CD4-positive, alpha-beta T cell (primary cell): ENCODE measurements at regions not wholly inside any gene's neighbourhood (a gene's known extent, or its start where the extent isn't known, plus 50 kb on each side); places are given as distances from the start of the nearest gene placed in this dataset.

Experiments used
- ATAC-seq: fragments of 200-7000 bp; cut with Tn5 transposase; one replicate; pipeline ENCODE4 v1.10.0; 2022; ENCODE audit warnings: mild to moderate bottlenecking; ENCODE audit not compliant: poor library complexity
- CTCF ChIA-PET: fragments of 350-600 bp; sonication (Branson Sonifier 250); formaldehyde crosslinking; loops from one replicate; lab custom pipeline; 2021; ENCODE audit warnings: antibody characterized with exemption, inconsistent platforms; lab: Charles Lee
- POLR2A ChIA-PET: fragments of 350-600 bp; sonication (Branson Sonifier 250); formaldehyde crosslinking; loops from one replicate; lab custom pipeline; 2021; ENCODE audit warnings: antibody characterized with exemption, inconsistent platforms; lab: Charles Lee
- DNase-seq, 14 experiments: peaks; one replicate each; pipeline ENCODE4 v3.0.0-alpha.2; 2013 to 2020; ENCODE audit warnings: mixed read lengths in 2 of 14
- H3K27ac ChIP-seq, 2 donors: one replicate each; pipeline versions ENCODE4 v1.5.1 to v1.7.0; 2013; ENCODE audit warnings: low read length in 2 of 2, low read depth in 1 of 2, mild to moderate bottlenecking in 1 of 2
- H3K27me3 ChIP-seq, 2 experiments: 1 replicate in 1 of 2; 2 replicates in 1 of 2; pipeline versions ENCODE4 v1.6.1 to v1.7.0; 2013; ENCODE audit warnings: low read length in 2 of 2, control low read depth in 1 of 2, mild to moderate bottlenecking in 1 of 2, moderate library complexity in 1 of 2; ENCODE audit not compliant: insufficient read depth in 2 of 2, control insufficient read depth in 1 of 2
- H3K36me3 ChIP-seq: one replicate; pipeline ENCODE4 v1.6.1; 2013; ENCODE audit warnings: low read length, control low read depth; ENCODE audit not compliant: insufficient read depth
- H3K4me1 ChIP-seq: one replicate; pipeline ENCODE4 v1.6.1; 2013; ENCODE audit warnings: low read length, control low read depth; ENCODE audit not compliant: insufficient read depth
- H3K4me3 ChIP-seq: one replicate; pipeline ENCODE4 v1.5.1; 2013; ENCODE audit warnings: mild to moderate bottlenecking, low read length, moderate library complexity
- H3K9me3 ChIP-seq, 2 experiments: 1 replicate in 1 of 2; 2 replicates in 1 of 2; pipeline versions ENCODE4 v1.6.1 to v1.7.0; 2013; ENCODE audit warnings: low read length in 2 of 2, mild to moderate bottlenecking in 2 of 2, control low read depth in 1 of 2, moderate library complexity in 1 of 2; ENCODE audit not compliant: control insufficient read depth in 1 of 2, insufficient read depth in 1 of 2
- H3K27ac Mint-ChIP-seq: one replicate; pipeline ENCODE4 v1.8.0; 2020; ENCODE audit warnings: mixed read lengths
- H3K27me3 Mint-ChIP-seq: one replicate; pipeline ENCODE4 v1.8.0; 2021; ENCODE audit warnings: mixed read lengths
- H3K36me3 Mint-ChIP-seq: one replicate; pipeline ENCODE4 v1.8.0; 2021; ENCODE audit warnings: low read depth, mixed read lengths
- H3K4me1 Mint-ChIP-seq: one replicate; pipeline ENCODE4 v1.8.0; 2021; ENCODE audit warnings: low read depth, mixed read lengths
- H3K4me3 Mint-ChIP-seq: one replicate; pipeline ENCODE4 v1.8.0; 2020; ENCODE audit warnings: mild to moderate bottlenecking, mixed read lengths
- H3K9me3 Mint-ChIP-seq: one replicate; pipeline ENCODE4 v1.8.0; 2020; ENCODE audit warnings: mixed read lengths
- intact Hi-C, 2 experiments: fragments of 100-400 bp; cut with DNase I in 1 of 2; cut with micrococcal nuclease in 1 of 2; formaldehyde crosslinking; loops; one replicate each; pipeline versions ENCODE4 v1.15.1 to v1.9.0; 2023 to 2025; cut with DNase I, micrococcal nuclease
- TF ChIP-seq, protein P1 (sequence below): fragments of 200-600 bp; IDR thresholded peaks from one replicate; pipeline ENCODE4 v1.8.0; 2022; ENCODE audit warnings: antibody characterized with exemption, mild to moderate bottlenecking

DNA sequence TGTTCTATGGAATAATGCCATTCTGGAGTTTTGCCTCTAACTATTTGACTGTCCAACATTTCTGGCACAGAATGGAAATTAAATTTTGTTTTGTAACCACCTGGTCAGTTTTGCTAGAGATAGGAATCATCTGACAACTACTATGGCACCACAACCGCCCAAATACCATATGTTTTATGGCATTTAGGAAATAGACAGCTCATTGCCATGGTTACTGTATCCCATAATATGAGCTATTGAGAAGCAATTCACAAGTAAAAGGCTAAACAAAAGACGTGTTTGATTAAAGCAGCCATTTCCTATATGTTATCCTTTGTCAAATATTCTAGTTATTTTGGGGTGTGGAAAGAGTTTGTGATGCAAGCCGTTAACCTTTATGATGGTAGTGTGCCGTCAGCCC, 1105.3 kb upstream of the LCORL start:
- no peaks in the 10 kb centered on the region for H3K36me3 ChIP-seq
- H3K27me3 ChIP-seq: no peaks in the 10 kb centered on the region
- H3K27ac Mint-ChIP-seq: no peak overlapping the region
- TF ChIP-seq, protein P1, sequence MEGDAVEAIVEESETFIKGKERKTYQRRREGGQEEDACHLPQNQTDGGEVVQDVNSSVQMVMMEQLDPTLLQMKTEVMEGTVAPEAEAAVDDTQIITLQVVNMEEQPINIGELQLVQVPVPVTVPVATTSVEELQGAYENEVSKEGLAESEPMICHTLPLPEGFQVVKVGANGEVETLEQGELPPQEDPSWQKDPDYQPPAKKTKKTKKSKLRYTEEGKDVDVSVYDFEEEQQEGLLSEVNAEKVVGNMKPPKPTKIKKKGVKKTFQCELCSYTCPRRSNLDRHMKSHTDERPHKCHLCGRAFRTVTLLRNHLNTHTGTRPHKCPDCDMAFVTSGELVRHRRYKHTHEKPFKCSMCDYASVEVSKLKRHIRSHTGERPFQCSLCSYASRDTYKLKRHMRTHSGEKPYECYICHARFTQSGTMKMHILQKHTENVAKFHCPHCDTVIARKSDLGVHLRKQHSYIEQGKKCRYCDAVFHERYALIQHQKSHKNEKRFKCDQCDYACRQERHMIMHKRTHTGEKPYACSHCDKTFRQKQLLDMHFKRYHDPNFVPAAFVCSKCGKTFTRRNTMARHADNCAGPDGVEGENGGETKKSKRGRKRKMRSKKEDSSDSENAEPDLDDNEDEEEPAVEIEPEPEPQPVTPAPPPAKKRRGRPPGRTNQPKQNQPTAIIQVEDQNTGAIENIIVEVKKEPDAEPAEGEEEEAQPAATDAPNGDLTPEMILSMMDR: no peak
- H3K9me3 ChIP-seq: no peaks in the 10 kb centered on the region
- POLR2A ChIA-PET: no interaction called here
- no peak for DNase-seq
- no peaks in the 10 kb centered on the region for H3K36me3 Mint-ChIP-seq
- intact Hi-C loops: no loop called here
- no peaks in the 10 kb centered on the region for H3K4me1 Mint-ChIP-seq
- no peak overlapping the region for H3K4me3 Mint-ChIP-seq
- H3K4me3 ChIP-seq: no peak overlapping the region
- H3K27me3 Mint-ChIP-seq: no peaks in the 10 kb centered on the region
- no peak for ATAC-seq
- peaks cover 10% of the 10 kb centered on the region for H3K9me3 Mint-ChIP-seq
- CTCF ChIA-PET: no interaction called here
- H3K27ac ChIP-seq: no peak overlapping the region
- no peaks in the 10 kb centered on the region for H3K4me1 ChIP-seq

DNA sequence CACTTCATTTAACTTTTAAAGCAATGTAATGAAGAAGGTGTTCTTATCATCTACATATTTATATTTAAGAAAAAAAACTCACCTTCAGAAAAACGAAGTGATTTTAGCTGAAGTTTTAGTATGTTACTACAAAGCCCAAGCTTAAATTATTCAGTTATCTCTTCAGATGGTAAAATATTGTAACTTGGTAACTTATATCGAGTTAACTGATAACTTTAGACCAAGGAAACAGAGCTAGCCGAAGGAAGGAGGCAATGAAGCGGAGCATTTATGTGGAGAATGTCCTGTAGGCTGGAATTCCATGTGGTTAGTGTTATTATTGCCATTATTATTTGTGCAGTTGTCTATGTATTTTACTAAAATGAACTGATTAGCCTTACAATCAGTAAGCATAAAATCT, 1102.1 kb upstream of the LCORL start:
- ChIA-PET POLR2A (no interaction called here), CTCF (no interaction called here)
- no peaks in the 10 kb centered on the region for H3K27me3 Mint-ChIP-seq

DNA sequence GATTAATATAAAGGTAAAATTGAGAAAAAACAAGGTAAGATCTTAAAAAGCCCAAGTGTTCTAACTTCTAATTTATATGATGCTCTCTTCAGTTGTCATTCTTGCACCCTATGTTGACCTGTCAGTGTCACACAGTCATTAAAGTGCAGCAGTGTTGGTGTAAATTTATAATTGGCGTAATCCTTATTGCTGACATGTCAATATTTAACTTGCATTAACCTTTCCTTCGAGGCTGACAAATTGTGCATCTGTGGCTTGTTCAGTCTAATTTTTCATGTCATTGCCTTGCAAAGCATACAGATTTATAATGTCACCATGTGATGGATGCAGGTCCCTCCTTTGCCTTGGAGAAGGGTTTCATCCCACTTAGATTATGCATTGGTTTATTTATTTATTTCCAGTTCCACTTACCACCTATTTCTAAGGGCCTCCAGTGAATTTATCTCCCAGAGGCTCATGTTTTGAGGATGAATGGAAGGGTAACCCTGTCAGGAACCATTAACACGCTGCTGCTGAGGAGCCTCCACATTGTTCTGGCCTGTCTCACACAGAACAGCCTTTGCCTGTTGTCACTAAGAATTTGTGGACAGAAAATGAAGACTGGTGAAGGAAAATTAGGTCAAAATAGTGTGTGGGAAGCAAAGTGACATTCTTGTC, 1098.5 kb upstream of the LCORL start:
- no peaks in the 10 kb centered on the region for H3K4me1 ChIP-seq

More for the DNA sequence above, 1102.1 kb upstream of the LCORL start:
- Histone ChIP-seq H3K4me1 (no peaks in the 10 kb centered on the region), H3K9me3 (no peaks in the 10 kb centered on the region), H3K4me3 (no peak overlapping the region), H3K27ac (no peak overlapping the region), H3K27me3 (no peaks in the 10 kb centered on the region), H3K36me3 (no peaks in the 10 kb centered on the region)
- intact Hi-C loops: no loop called here
- peaks cover 12% of the 10 kb centered on the region for H3K9me3 Mint-ChIP-seq
- no peak overlapping the region for H3K27ac Mint-ChIP-seq
- DNase-seq (no peak), ATAC-seq (no peak)
- H3K4me3 Mint-ChIP-seq: no peak overlapping the region
- TF ChIP-seq, protein P1: no peak
- H3K36me3 Mint-ChIP-seq: no peaks in the 10 kb centered on the region
- H3K4me1 Mint-ChIP-seq: no peaks in the 10 kb centered on the region

More for the DNA sequence above, 1098.5 kb upstream of the LCORL start:
- Mint-ChIP-seq H3K36me3 (no peaks in the 10 kb centered on the region), H3K27ac (no peak overlapping the region), H3K4me1 (no peaks in the 10 kb centered on the region), H3K9me3 (peaks cover 8% of the 10 kb centered on the region), H3K27me3 (no peaks in the 10 kb centered on the region), H3K4me3 (no peak overlapping the region)
- Histone ChIP-seq H3K9me3 (no peaks in the 10 kb centered on the region), H3K36me3 (no peaks in the 10 kb centered on the region), H3K27ac (no peak overlapping the region), H3K27me3 (no peaks in the 10 kb centered on the region), H3K4me3 (no peak overlapping the region)
- ChIA-PET CTCF (no interaction called here), POLR2A (no interaction called here)
- intact Hi-C loops: no loop called here
- TF ChIP-seq, protein P1: no peak
- DNase-seq (no peak), ATAC-seq (no peak)
